Neural progenitor cell (in vitro differentiated cells): ENCODE measurements at regions not wholly inside any gene's neighbourhood (a gene's known extent, or its start where the extent isn't known, plus 50 kb on each side); places are given as distances from the start of the nearest gene placed in this dataset.

Experiments
- DNase-seq: peaks from one replicate; pipeline ENCODE4 v3.0.0-alpha.2; 2016; ENCODE audit warnings: low spot score
- H2AFZ ChIP-seq: fragments of 200-600 bp; sonication (generic); replicated peaks from 2 replicates; pipeline ENCODE4 v1.6.1; 2016; ENCODE audit warnings: antibody characterized with exemption
- H3F3A ChIP-seq: fragments of 200-600 bp; sonication (generic); 2 replicates; pipeline ENCODE4 v1.6.1; 2016; ENCODE audit warnings: antibody characterized with exemption, low read depth
- H3K27ac ChIP-seq: fragments of 200-600 bp; sonication (generic); 2 replicates; pipeline ENCODE4 v1.5.1; 2016; ENCODE audit warnings: mild to moderate bottlenecking
- H3K27me3 ChIP-seq: fragments of 200-600 bp; sonication (generic); 2 replicates; pipeline ENCODE4 v1.6.1; 2016; ENCODE audit warnings: mild to moderate bottlenecking, moderate library complexity
- H3K36me3 ChIP-seq: fragments of 200-600 bp; sonication (generic); 2 replicates; pipeline ENCODE4 v1.5.1; 2016
- H3K4me1 ChIP-seq: fragments of 200-600 bp; sonication (generic); 2 replicates; pipeline ENCODE4 v1.6.1; 2016; ENCODE audit warnings: mixed run types
- H3K4me2 ChIP-seq: fragments of 200-600 bp; sonication (generic); 2 replicates; pipeline ENCODE4 v1.6.1; 2016
- H3K4me3 ChIP-seq: fragments of 200-600 bp; sonication (generic); 2 replicates; pipeline ENCODE4 v1.5.1; 2016
- H3K79me2 ChIP-seq: fragments of 200-600 bp; sonication (generic); 2 replicates; pipeline ENCODE4 v1.6.1; 2016; ENCODE audit warnings: low read depth
- H3K9ac ChIP-seq: fragments of 200-600 bp; sonication (generic); 2 replicates; pipeline ENCODE4 v1.6.1; 2016
- H3K9me3 ChIP-seq: fragments of 200-600 bp; sonication (generic); 2 replicates; pipeline ENCODE4 v1.5.1; 2016; ENCODE audit warnings: low read depth
- H4K20me1 ChIP-seq: fragments of 200-600 bp; sonication (generic); 2 replicates; pipeline ENCODE4 v1.6.1; 2016; ENCODE audit warnings: low read depth
- H3K27ac Mint-ChIP-seq: 3 replicates; pipeline ENCODE4 v1.8.0; 2021; ENCODE audit warnings: mixed read lengths
- H3K27me3 Mint-ChIP-seq: 2 replicates; pipeline ENCODE4 v1.8.0; 2022; ENCODE audit warnings: low read depth, mild to moderate bottlenecking, inconsistent platforms, moderate library complexity, mixed read lengths; ENCODE audit not compliant: insufficient read depth
- H3K36me3 Mint-ChIP-seq: 3 replicates; pipeline ENCODE4 v1.8.0; 2021; ENCODE audit warnings: mixed read lengths
- H3K4me1 Mint-ChIP-seq: 3 replicates; pipeline ENCODE4 v1.8.0; 2021; ENCODE audit warnings: mixed read lengths
- H3K4me3 Mint-ChIP-seq: 3 replicates; pipeline ENCODE4 v1.8.0; 2021; ENCODE audit warnings: mild to moderate bottlenecking, moderate library complexity, mixed read lengths
- H3K9me3 Mint-ChIP-seq: 3 replicates; pipeline ENCODE4 v1.8.0; 2020; ENCODE audit warnings: mixed read lengths
- CTCF ChIP-seq: fragments of 200-600 bp; sonication (generic); IDR thresholded peaks from 2 replicates; pipeline ENCODE4 v1.5.1; 2017; ENCODE audit warnings: antibody characterized with exemption, mild to moderate bottlenecking
- EZH2 ChIP-seq: fragments of 200-600 bp; sonication (generic); IDR thresholded peaks from 2 replicates; pipeline ENCODE4 v1.6.1; 2017; ENCODE audit warnings: antibody characterized with exemption, mild to moderate bottlenecking, moderate library complexity
- EZH2phosphoT487 ChIP-seq: fragments of 200-600 bp; sonication (generic); IDR thresholded peaks from 2 replicates; pipeline ENCODE4 v1.6.1; 2017; ENCODE audit warnings: antibody characterized with exemption

- Mint-ChIP-seq H3K27ac (no peak overlapping the region), H3K4me3 (no peak overlapping the region), H3K4me1 (peaks cover 7% of the 10 kb centered on the region), H3K27me3 (no peaks in the 10 kb centered on the region), H3K36me3 (no peaks in the 10 kb centered on the region), H3K9me3 (no peaks in the 10 kb centered on the region)
- no peaks in the 10 kb centered on the region for H3K4me1 ChIP-seq
- H3K36me3 ChIP-seq, result no peaks in the 10 kb centered on the region
- H4K20me1 ChIP-seq, result no peaks in the 10 kb centered on the region
- no peak for DNase-seq
- no peaks in the 10 kb centered on the region for H3K27me3 ChIP-seq
- H3K79me2 ChIP-seq, result no peaks in the 10 kb centered on the region
- no peak overlapping the region for H3K9ac ChIP-seq
- TF ChIP-seq CTCF (no peak), EZH2phosphoT487 (no peak), EZH2 (no peak)
- no peak overlapping the region for H2AFZ ChIP-seq
- H3K4me2 ChIP-seq, result no peak overlapping the region
- no peak overlapping the region for H3K4me3 ChIP-seq
- H3K9me3 ChIP-seq, result no peaks in the 10 kb centered on the region
- no peaks in the 10 kb centered on the region for H3F3A ChIP-seq
- H3K27ac ChIP-seq, result no peak overlapping the region
Observed at GRCh38 chr2:37781028-37781427, 109.6 kb upstream of the CDC42EP3 start.

GRCh38 chr2:37782155-37782673 is 110.8 kb upstream of the CDC42EP3 start:
- no peak overlapping the region for H3K9ac ChIP-seq
- Mint-ChIP-seq H3K9me3 (no peaks in the 10 kb centered on the region), H3K27ac (no peak overlapping the region), H3K36me3 (no peaks in the 10 kb centered on the region), H3K4me1 (peaks cover 4% of the 10 kb centered on the region), H3K4me3 (no peak overlapping the region), H3K27me3 (no peaks in the 10 kb centered on the region)
- no peak overlapping the region for H3K4me2 ChIP-seq
- H3K9me3 ChIP-seq, result no peaks in the 10 kb centered on the region
- no peak for DNase-seq
- H3F3A ChIP-seq, result no peaks in the 10 kb centered on the region
- H3K4me1 ChIP-seq, result no peaks in the 10 kb centered on the region
- H3K4me3 ChIP-seq, result no peak overlapping the region
- peak overlapping the region; percentile 61 for H2AFZ ChIP-seq
- TF ChIP-seq EZH2phosphoT487 (no peak), EZH2 (no peak)
- no peak overlapping the region for H3K27ac ChIP-seq
- H4K20me1 ChIP-seq, result no peaks in the 10 kb centered on the region
- no peaks in the 10 kb centered on the region for H3K36me3 ChIP-seq
- H3K27me3 ChIP-seq, result no peaks in the 10 kb centered on the region
- no peaks in the 10 kb centered on the region for H3K79me2 ChIP-seq

DNA sequence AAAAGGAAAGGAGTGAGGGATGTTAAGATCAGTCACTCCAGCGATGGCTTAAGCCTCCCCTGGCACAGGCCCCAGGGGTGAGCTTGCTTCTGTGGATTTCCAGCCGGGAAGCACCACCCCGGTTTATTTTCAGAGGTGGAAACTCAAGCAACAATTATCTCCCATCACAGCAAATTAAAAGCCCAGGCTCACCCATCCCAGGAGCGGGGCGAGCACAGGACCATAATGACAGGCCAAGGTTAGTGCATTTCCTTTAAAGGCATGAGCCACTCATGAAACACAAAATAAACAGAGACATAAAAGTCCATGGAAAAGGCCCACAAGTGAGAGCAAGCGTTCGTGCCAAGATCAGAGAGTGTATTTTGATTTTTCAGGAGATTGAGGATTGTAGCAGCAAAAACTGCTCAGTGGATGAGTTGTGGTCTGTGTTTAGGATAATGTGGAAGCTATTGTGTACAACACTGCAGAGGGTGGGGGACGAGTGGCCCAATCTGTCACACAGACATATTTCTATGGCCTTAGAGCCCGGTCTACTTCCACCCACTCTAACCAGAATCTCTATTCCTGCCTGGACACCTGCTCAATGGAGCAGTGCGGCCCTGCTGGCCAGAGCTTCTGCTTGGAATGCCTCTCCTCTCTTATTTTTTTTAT is 111.4 kb upstream of the CDC42EP3 start:
- Mint-ChIP-seq H3K4me3 (no peak overlapping the region), H3K9me3 (no peaks in the 10 kb centered on the region), H3K36me3 (no peaks in the 10 kb centered on the region), H3K4me1 (peaks cover 4% of the 10 kb centered on the region), H3K27me3 (no peaks in the 10 kb centered on the region), H3K27ac (no peak overlapping the region)
- no peak overlapping the region for H3K9ac ChIP-seq
- H3F3A ChIP-seq, result no peaks in the 10 kb centered on the region
- peak overlapping the region; percentile 61 for H2AFZ ChIP-seq
- TF ChIP-seq EZH2 (no peak), EZH2phosphoT487 (no peak), CTCF (no peak)
- no peak for DNase-seq
- no peaks in the 10 kb centered on the region for H3K9me3 ChIP-seq
- H3K4me3 ChIP-seq, result no peak overlapping the region
- H3K27me3 ChIP-seq, result no peaks in the 10 kb centered on the region
- no peak overlapping the region for H3K27ac ChIP-seq
- no peaks in the 10 kb centered on the region for H3K4me1 ChIP-seq
- no peaks in the 10 kb centered on the region for H3K79me2 ChIP-seq
- H3K4me2 ChIP-seq, result no peak overlapping the region
- no peaks in the 10 kb centered on the region for H4K20me1 ChIP-seq
- no peaks in the 10 kb centered on the region for H3K36me3 ChIP-seq

- Mint-ChIP-seq H3K27me3 (no peaks in the 10 kb centered on the region), H3K36me3 (no peaks in the 10 kb centered on the region), H3K27ac (no peak overlapping the region), H3K4me1 (peaks cover 4% of the 10 kb centered on the region), H3K9me3 (peaks cover 4% of the 10 kb centered on the region), H3K4me3 (no peak overlapping the region)
- DNase-seq, result no peak
- Histone ChIP-seq H3K9ac (no peak overlapping the region), H3K4me1 (no peaks in the 10 kb centered on the region), H4K20me1 (no peaks in the 10 kb centered on the region), H3F3A (no peaks in the 10 kb centered on the region), H3K9me3 (no peaks in the 10 kb centered on the region), H3K27ac (no peak overlapping the region), H3K27me3 (no peaks in the 10 kb centered on the region), H3K79me2 (no peaks in the 10 kb centered on the region), H3K36me3 (no peaks in the 10 kb centered on the region), H2AFZ (no peak overlapping the region), H3K4me3 (no peak overlapping the region), H3K4me2 (no peak overlapping the region)
- TF ChIP-seq EZH2 (no peak), CTCF (no peak), EZH2phosphoT487 (no peak)
Observed at GRCh38 chr2:37783545-37783944, 112.1 kb upstream of the CDC42EP3 start.
